GM18499 (cell line): ENCODE measurements at regions not wholly inside any gene's neighbourhood (a gene's known extent, or its start where the extent isn't known, plus 50 kb on each side); places are given as distances from the start of the nearest gene placed in this dataset.
A peak's percentile ranks its signal among the peaks of the same experiment; 100 is the strongest.
"Not testable (repeated sequence)": the region's sequence is repeated elsewhere in the genome, so short reads cannot be mapped to it uniquely, and the experiment has no call there.

ENCODE experiments used
- ATAC-seq: cut with Tn5 transposase; IDR thresholded peaks from one replicate; pipeline ENCODE4 v1.9.1; 2021; ENCODE audit warnings: moderate number of reproducible peaks; ENCODE audit not compliant: insufficient read depth, unreplicated experiment

DNA sequence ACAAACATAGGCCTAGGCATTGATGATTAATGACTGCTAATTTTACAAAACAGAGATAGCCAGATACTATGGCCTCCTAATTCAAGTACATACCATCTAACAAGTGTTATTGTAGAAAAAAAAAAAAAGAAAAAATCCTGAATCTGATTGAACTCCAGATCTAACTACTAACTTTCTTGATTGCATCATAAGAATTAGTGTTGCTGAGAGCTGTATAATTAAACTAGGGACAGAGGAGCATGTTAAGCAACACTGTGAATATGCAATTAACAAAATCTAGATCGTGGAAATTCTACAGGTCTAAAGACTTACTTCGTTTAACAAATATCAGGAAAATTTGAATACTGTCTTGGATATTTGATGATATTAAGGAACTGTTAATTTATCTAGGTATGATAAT, 208.3 kb upstream of the ZNF608 start:
- ATAC-seq: no peak

- no peak for ATAC-seq
These were observed 210.1 kb upstream of the ZNF608 start for GRCh38 chr5:124956471-124957029.

GRCh38 chr5:124957063-124957462, 210.6 kb upstream of the ZNF608 start:
- no peak for ATAC-seq

- ATAC-seq: no peak
These were observed 213.8 kb upstream of the ZNF608 start for GRCh38 chr5:124960266-124960665.

GRCh38 chr5:124961521-124961920, 215.1 kb upstream of the ZNF608 start:
- ATAC-seq: no peak

- ATAC-seq: no peak
These were observed 215.7 kb upstream of the ZNF608 start for GRCh38 chr5:124962111-124962510.

DNA sequence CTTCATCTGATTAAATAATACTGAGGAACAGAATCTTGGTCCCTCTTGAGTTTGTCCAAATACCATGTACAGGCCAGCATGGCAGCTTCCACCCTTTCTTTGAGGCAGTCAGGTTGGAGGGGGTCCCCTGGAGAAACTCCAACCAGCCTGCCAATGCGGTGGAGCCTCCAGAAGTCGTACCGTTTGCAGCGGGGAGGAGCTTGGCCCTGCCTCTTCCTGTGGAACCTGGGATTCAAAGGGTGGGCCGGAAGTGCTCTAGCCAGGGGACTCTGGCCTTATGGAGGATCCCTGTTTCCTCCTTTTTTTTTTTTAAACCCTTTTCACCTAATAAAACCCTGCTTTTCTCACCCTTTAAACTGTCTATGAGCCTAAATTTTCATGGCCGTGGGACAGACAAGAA, 216.3 kb upstream of the ZNF608 start:
- no peak for ATAC-seq

- no peak for ATAC-seq
These were observed 216.9 kb upstream of the ZNF608 start for GRCh38 chr5:124963236-124963919.

DNA sequence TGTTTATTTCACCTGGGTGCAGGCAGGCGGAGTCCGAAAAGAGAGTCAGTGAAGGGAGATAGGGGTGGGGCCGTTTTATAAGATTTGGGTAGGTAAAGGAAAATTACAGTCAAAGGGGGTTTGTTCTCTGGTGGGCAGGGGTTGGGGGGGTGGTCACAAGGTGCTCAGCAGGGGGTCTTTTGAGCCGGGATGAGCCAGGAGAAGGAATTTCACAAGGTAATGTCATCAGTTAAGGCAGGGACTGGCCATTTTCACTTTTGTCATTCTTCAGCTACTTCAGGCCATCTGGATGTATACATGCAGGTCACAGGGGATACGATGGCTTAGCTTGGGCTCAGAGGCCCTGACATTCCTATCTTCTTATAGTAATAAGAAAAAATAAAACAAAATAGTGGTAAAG, 220.3 kb upstream of the ZNF608 start:
- not testable (repeated sequence) for ATAC-seq

DNA sequence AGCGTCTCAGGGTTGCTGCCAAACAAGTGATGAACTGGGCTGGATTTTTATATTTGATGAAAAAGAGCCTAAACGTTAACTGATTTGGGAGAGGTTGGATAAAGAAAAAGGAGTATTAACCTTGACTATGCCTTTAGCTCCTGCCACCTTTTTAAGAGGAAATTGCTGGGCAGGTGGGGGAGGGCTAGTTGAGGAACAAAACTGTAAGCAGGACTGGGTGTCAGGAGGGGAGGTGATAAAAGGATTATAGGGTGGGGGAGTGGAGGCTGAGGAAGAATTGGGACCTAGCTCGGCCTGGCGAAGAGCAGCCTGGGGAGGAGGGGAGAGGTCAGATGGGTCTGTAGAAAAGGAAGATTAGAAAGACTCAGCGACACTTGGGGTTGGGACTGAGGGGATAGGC, 223.9 kb upstream of the ZNF608 start:
- ATAC-seq: not testable (repeated sequence)

GRCh38 chr5:124972703-124973102, 226.3 kb upstream of the ZNF608 start:
- ATAC-seq: no peak

- ATAC-seq: no peak
These were observed 227.2 kb upstream of the ZNF608 start for GRCh38 chr5:124973661-124974060.

GRCh38 chr5:124976086-124976485, 229.6 kb upstream of the ZNF608 start:
- no peak for ATAC-seq

GRCh38 chr5:124979251-124979650, 232.8 kb upstream of the ZNF608 start:
- ATAC-seq: no peak

DNA sequence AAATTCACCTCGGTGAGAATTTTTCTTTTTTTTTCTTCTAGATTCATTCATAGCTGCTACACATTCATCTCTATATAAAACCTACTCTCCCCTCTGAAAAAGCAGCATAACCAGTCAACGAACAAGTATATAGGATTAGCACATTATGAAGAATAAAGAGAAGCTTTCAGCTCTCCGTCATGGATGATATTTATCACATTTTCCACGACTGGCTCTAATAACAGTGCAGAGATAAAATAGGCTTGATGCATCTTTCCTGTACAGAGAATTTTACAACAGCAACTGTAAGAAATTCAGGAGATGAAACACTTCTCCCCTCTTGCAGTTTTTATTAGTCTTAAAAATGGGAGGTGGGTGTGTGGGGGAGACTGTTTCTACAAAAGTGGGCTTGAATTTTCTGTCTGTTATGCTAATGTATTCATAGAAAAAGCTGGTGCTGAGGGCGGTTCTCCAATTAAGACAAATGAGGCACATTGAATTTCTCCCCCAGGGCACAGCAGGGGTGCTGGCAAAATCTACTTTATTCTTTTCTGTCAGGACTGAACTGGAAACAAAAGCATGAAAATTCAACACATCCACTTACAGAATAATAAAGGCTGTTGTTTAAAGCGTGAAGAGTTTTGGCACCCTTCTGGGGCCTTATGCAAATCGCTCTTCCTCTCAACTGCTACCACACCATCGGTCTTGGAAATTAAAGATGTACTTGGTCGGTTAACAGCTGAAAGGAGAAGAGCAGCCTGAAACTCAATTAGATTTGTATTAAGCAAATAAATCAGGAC, 233.9 kb upstream of the ZNF608 start:
- peak; percentile 94 for ATAC-seq

- ATAC-seq: no peak
These were observed 235.5 kb upstream of the ZNF608 start for GRCh38 chr5:124981901-124982300.

DNA sequence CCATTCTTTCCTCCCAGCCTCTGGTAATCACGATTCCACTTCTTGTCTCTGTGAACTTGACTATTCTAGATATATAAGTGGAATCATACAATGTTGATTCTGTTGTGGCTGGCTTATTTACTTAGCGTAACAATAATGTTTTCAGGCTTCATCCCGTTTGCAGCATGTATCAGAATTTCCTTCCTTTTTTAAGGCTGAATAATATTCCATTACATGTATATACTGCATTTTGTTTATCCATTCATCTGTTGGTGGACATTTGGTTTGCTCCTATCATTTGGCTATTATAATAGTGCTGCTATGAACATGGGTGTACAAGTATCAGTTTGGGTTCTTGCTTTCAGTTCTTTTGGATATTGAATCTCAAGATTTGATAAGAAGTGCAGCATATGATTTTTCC, 239.7 kb upstream of the ZNF608 start:
- no peak for ATAC-seq

GRCh38 chr5:124986667-124987066, 240.2 kb upstream of the ZNF608 start:
- ATAC-seq: no peak

- not testable (repeated sequence) for ATAC-seq
These were observed 241.3 kb upstream of the ZNF608 start for GRCh38 chr5:124987786-124988185.

DNA sequence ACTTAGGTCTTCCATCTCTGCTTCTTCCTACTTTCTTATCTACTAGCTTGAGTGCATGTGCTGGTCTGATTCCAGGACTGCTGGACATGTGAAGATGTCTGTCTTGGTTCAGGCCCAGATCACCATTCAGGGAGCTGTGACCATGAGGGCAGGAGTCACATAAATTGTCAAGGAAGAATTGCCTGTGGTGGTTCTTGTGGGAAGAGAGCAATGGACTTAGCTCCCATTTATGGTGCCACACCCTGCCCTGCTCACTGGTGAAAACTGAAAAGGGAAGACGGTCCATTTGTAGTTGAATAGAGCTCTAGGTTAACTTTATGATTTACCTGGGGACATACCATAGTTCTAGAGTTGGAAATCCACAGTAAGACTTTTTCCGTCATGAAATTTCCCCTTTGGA, 244.3 kb upstream of the ZNF608 start:
- ATAC-seq: no peak

GRCh38 chr5:124995421-124995820, 249.0 kb upstream of the ZNF608 start:
- no peak for ATAC-seq
